Ureter (tissue), 1 donor: ENCODE measurements at regions not wholly inside any gene's neighbourhood (a gene's known extent, or its start where the extent isn't known, plus 50 kb on each side); places are given as distances from the start of the nearest gene placed in this dataset.

Experiments
- DNase-seq: peaks from one replicate; pipeline ENCODE4 v3.0.0-alpha.2; 2020; ENCODE audit warnings: low spot score
- donor health status: DM: yes; HTN: yes; CAD: no.

GRCh38 chr22:22148905-22149304 lies 95.7 kb upstream of the VPREB1 start:
- DNase-seq, result no peak

GRCh38 chr22:22144858-22145257 lies 99.7 kb upstream of the VPREB1 start:
- no peak for DNase-seq

- DNase-seq, result no peak
These were observed 101.1 kb upstream of the VPREB1 start for GRCh38 chr22:22143448-22143847.

- no peak for DNase-seq
These were observed 101.9 kb upstream of the VPREB1 start for GRCh38 chr22:22142661-22143060.

GRCh38 chr22:22141771-22142591 lies 102.6 kb upstream of the VPREB1 start:
- no peak for DNase-seq

GRCh38 chr22:22141031-22141430 lies 103.6 kb upstream of the VPREB1 start:
- no peak for DNase-seq

- no peak for DNase-seq
These were observed 105.2 kb upstream of the VPREB1 start for GRCh38 chr22:22139364-22139763.

GRCh38 chr22:22138915-22139314 lies 105.7 kb upstream of the VPREB1 start:
- no peak for DNase-seq

- DNase-seq, result no peak
These were observed 106.7 kb upstream of the VPREB1 start for GRCh38 chr22:22137891-22138290.

- no peak for DNase-seq
These were observed 110.7 kb upstream of the VPREB1 start for GRCh38 chr22:22133910-22134309.

- no peak for DNase-seq
These were observed 113.5 kb upstream of the VPREB1 start for GRCh38 chr22:22130953-22131608.

- DNase-seq, result no peak
These were observed 115.2 kb upstream of the VPREB1 start for GRCh38 chr22:22129387-22129786.

- DNase-seq, result no peak
These were observed 116.1 kb upstream of the VPREB1 start for GRCh38 chr22:22128440-22128839.

- no peak for DNase-seq
These were observed 117.5 kb upstream of the VPREB1 start for GRCh38 chr22:22127100-22127499.

GRCh38 chr22:22125579-22126468 lies 118.8 kb upstream of the VPREB1 start:
- no peak for DNase-seq

- DNase-seq, result no peak
These were observed 119.5 kb upstream of the VPREB1 start for GRCh38 chr22:22125028-22125578.

GRCh38 chr22:22124374-22124773 lies 120.2 kb upstream of the VPREB1 start:
- no peak for DNase-seq

GRCh38 chr22:22123960-22124278 lies 120.7 kb upstream of the VPREB1 start:
- no peak for DNase-seq

- DNase-seq, result no peak
These were observed 121.2 kb upstream of the VPREB1 start for GRCh38 chr22:22123118-22123959.

- DNase-seq, result no peak
These were observed 122.1 kb upstream of the VPREB1 start for GRCh38 chr22:22122348-22123117.

- DNase-seq, result no peak
These were observed 123.1 kb upstream of the VPREB1 start for GRCh38 chr22:22121445-22121844.
